Testis (tissue), 2 donors: ENCODE measurements at regions not wholly inside any gene's neighbourhood (a gene's known extent, or its start where the extent isn't known, plus 50 kb on each side); places are given as distances from the start of the nearest gene placed in this dataset.
"Not testable (repeated sequence)": the region's sequence is repeated elsewhere in the genome, so short reads cannot be mapped to it uniquely, and the experiment has no call there.

ENCODE experiments used
- DNase-seq: peaks from one replicate; pipeline ENCODE4 v3.0.0-alpha.2; 2019
- H3K27ac ChIP-seq, 2 donors: fragments of 200-600 bp; sonication (generic); one replicate each; pipeline ENCODE4 v1.5.1; 2019
- H3K27me3 ChIP-seq: fragments of 200-600 bp; sonication (generic); one replicate; pipeline ENCODE4 v1.5.1; 2019
- H3K36me3 ChIP-seq: fragments of 200-600 bp; sonication (generic); one replicate; pipeline ENCODE4 v1.5.1; 2017; ENCODE audit warnings: low read depth; ENCODE audit errors: missing control alignments
- H3K4me1 ChIP-seq: fragments of 200-600 bp; sonication (generic); one replicate; pipeline ENCODE4 v1.5.1; 2019
- H3K4me3 ChIP-seq, 2 donors: fragments of 200-600 bp; sonication (generic); one replicate each; pipeline ENCODE4 v1.5.1; 2017 to 2019
- H3K9me3 ChIP-seq: fragments of 200-600 bp; sonication (generic); one replicate; pipeline ENCODE4 v1.5.1; 2017
- POLR2A ChIP-seq: fragments of 450-650 bp; IDR thresholded peaks from one replicate; pipeline ENCODE4 v1.6.1; 2017; ENCODE audit warnings: antibody characterized with exemption, mild to moderate bottlenecking, moderate library complexity
- WGBS, 2 donors: methylation state at CpG; one replicate each; pipeline ENCODE4 v1.1.5; 2018; 5-methylcytosine and 5-hydroxymethylcytosine counted together
- intact Hi-C: fragments of 100-400 bp; cut with DNase I; formaldehyde crosslinking; loops from one replicate; pipeline ENCODE4 v1.15.1; 2023; ENCODE audit warnings: low total_unique reads
- TF ChIP-seq, protein P1 (sequence below), 3 experiments: fragments of 450-650 bp in 2 of 3; fragments of 200-600 bp in 1 of 3; sonication (generic) in 1 of 3; IDR thresholded peaks; one replicate each; pipeline ENCODE4 v1.5.1; 2016 to 2019; ENCODE audit warnings: antibody characterized with exemption in 3 of 3, mild to moderate bottlenecking in 2 of 3, moderate library complexity in 1 of 3

DNA sequence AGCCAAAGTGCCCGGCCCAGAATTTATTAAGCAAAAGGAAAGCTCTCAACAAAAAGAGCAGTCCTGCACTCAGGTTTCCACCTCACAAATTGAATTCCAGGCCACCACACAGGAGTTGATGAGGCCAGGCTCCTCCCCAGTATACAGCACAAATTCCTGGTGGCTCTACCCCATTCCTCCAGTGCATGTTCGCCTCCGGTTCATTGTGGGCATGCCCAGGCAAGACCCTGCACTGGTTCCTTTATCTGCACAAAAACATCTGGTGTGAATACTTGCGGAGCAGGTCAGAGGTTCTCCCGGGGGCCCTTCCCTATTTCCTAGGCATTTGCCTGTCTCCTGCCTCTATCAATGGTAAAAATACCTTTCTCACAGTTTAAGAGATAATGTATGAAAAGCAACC lies 195.2 kb upstream of the ANXA10 start:
- Histone ChIP-seq H3K27ac (no peak overlapping the region), H3K9me3 (no peaks in the 10 kb centered on the region), H3K27me3 (no peaks in the 10 kb centered on the region), H3K4me1 (no peaks in the 10 kb centered on the region), H3K36me3 (no peaks in the 10 kb centered on the region), H3K4me3 (no peak overlapping the region)
- intact Hi-C loops = no loop called here
- no peak for TF ChIP-seq POLR2A
- TF ChIP-seq, protein P1, sequence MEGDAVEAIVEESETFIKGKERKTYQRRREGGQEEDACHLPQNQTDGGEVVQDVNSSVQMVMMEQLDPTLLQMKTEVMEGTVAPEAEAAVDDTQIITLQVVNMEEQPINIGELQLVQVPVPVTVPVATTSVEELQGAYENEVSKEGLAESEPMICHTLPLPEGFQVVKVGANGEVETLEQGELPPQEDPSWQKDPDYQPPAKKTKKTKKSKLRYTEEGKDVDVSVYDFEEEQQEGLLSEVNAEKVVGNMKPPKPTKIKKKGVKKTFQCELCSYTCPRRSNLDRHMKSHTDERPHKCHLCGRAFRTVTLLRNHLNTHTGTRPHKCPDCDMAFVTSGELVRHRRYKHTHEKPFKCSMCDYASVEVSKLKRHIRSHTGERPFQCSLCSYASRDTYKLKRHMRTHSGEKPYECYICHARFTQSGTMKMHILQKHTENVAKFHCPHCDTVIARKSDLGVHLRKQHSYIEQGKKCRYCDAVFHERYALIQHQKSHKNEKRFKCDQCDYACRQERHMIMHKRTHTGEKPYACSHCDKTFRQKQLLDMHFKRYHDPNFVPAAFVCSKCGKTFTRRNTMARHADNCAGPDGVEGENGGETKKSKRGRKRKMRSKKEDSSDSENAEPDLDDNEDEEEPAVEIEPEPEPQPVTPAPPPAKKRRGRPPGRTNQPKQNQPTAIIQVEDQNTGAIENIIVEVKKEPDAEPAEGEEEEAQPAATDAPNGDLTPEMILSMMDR (IDR thresholded peaks at IDR 0.05) = no peak
- no peak for DNase-seq
- 46 to 49% methylated on average over 5 of the region's 5 CpGs for WGBS, 2 donors

DNA sequence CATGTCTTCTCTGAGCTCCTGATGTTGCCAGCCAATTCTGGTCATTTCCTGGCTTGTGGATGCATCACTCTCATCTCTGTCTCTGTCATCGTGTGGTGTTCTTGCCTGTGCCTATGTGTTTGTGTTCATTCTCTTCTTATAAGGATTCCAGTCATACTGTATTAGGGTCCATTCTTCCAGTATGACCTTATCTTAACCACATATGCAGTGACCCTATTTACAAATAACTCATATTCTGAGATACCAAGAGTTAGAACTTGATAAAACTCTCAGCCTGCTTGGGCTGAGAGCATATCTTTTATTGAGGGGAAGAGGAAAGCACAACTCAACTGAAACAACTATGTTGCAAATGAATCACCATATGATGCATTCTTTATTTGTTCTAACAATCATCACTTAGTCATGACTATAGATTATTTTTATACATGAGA lies 189.0 kb upstream of the ANXA10 start:
- Histone ChIP-seq H3K4me3 (no peak overlapping the region), H3K9me3 (no peaks in the 10 kb centered on the region), H3K4me1 (no peaks in the 10 kb centered on the region), H3K36me3 (no peaks in the 10 kb centered on the region), H3K27me3 (no peaks in the 10 kb centered on the region), H3K27ac (no peak overlapping the region)
- intact Hi-C loops = no loop called here
- TF ChIP-seq, protein P1 (IDR thresholded peaks at IDR 0.05) = no peak
- no peak for TF ChIP-seq POLR2A
- DNase-seq = no peak
- whole genome bisulfite sequencing, 2 donors = 34 to 57% methylated on average over 1 of the region's 1 CpG

DNA sequence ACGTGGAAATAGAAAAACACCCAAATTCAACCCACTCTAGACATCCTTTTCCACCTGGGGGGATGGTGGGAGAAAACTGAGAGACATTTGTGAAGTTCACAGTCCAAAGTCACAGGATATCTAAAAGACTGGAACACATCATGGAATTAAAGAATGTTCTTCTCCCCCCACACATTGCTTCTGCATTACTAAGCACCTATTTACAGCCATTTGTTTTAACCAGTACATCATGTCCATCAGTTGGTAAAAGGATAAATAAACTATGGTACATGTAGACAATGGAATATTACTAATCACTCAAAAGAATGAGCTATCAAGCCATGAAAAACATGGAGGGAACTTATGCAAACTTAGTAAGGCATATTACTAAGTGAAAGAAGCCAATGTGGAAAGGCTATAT lies 185.5 kb upstream of the ANXA10 start:
- DNase-seq = no peak
- intact Hi-C loops = no loop called here
- 79 to 93% methylated on average over 1 of the region's 1 CpG for WGBS, 2 donors
- Histone ChIP-seq H3K36me3 (no peaks in the 10 kb centered on the region), H3K27me3 (no peaks in the 10 kb centered on the region), H3K4me3 (no peak overlapping the region), H3K9me3 (no peaks in the 10 kb centered on the region), H3K4me1 (no peaks in the 10 kb centered on the region), H3K27ac (no peak overlapping the region)
- no peak for TF ChIP-seq POLR2A
- TF ChIP-seq, protein P1 (IDR thresholded peaks at IDR 0.05) = no peak

DNA sequence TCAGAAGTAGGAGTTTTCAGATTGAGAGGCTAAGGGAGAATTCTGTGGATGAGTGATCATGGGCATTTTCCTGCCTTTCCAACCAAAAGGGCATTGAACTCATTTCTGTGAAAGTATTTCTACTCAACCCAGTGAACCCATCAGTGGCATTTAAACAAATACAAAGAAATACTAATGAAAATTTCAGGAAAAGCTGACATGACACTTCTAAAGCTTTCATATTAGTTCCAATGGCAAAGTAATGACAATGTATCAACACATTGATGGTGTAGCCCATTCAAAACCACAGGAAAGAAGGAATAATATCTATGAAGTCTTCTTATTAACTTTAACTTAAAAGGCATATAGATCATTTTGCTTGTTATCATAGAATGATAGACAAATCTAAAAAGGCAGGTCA lies 183.5 kb upstream of the ANXA10 start:
- Histone ChIP-seq H3K4me1 (no peaks in the 10 kb centered on the region), H3K9me3 (no peaks in the 10 kb centered on the region), H3K27ac (no peak overlapping the region), H3K36me3 (no peaks in the 10 kb centered on the region), H3K27me3 (no peaks in the 10 kb centered on the region), H3K4me3 (no peak overlapping the region)
- TF ChIP-seq, protein P1 (IDR thresholded peaks at IDR 0.05) = no peak
- TF ChIP-seq POLR2A = no peak
- no peak for DNase-seq
- intact Hi-C loops = no loop called here

DNA sequence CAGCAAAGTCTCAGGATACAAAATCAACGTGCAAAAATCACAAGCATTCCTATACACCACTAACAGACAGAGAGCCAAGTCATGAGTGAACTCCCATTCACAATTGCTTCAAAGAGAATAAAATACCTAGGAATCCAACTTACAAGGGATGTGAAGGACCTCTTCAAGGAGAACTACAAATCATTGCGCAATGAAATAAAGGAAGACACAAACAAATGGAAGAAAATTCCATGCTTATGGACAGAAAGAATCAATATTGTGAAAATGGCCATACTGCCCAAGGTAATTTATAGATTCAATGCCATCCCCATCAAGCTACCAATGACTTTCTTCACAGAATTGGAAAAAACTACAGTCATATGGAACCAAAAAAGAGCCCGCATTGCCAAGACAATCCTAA lies 179.8 kb upstream of the ANXA10 start:
- WGBS, 2 donors = 84 to 87% methylated on average over 3 of the region's 3 CpGs
- H3K27me3 ChIP-seq, H3K4me3 ChIP-seq, H3K9me3 ChIP-seq, H3K4me1 ChIP-seq, intact Hi-C loops, H3K27ac ChIP-seq, DNase-seq, H3K36me3 ChIP-seq: not testable (repeated sequence)
